GM21825 (cell line): ENCODE measurements at regions not wholly inside any gene's neighbourhood (a gene's known extent, or its start where the extent isn't known, plus 50 kb on each side); places are given as distances from the start of the nearest gene placed in this dataset.
"Not testable (repeated sequence)": the region's sequence is repeated elsewhere in the genome, so short reads cannot be mapped to it uniquely, and the experiment has no call there.

Experiments used
- ATAC-seq: cut with Tn5 transposase; IDR thresholded peaks from one replicate; pipeline ENCODE4 v1.9.1; 2021; ENCODE audit warnings: mild to moderate bottlenecking, moderate library complexity; ENCODE audit not compliant: unreplicated experiment

GRCh38 chr6:114995526-114995925, 652.7 kb upstream of the HS3ST5 start:
- ATAC-seq = no peak

GRCh38 chr6:114989279-114989964, 646.6 kb upstream of the HS3ST5 start:
- ATAC-seq = peak; percentile 98

- no peak for ATAC-seq
Measured at GRCh38 chr6:114987281-114987680, 644.5 kb upstream of the HS3ST5 start.

GRCh38 chr6:114955363-114955762, 612.5 kb upstream of the HS3ST5 start:
- no peak for ATAC-seq

GRCh38 chr6:114952229-114952628, 609.4 kb upstream of the HS3ST5 start:
- ATAC-seq = no peak

- no peak for ATAC-seq
Measured at GRCh38 chr6:114945392-114945791, 602.6 kb upstream of the HS3ST5 start.

GRCh38 chr6:114941078-114941477, 598.3 kb upstream of the HS3ST5 start:
- no peak for ATAC-seq

- ATAC-seq = no peak
Measured at GRCh38 chr6:114940181-114940580, 597.4 kb upstream of the HS3ST5 start.

GRCh38 chr6:114939630-114940029, 596.8 kb upstream of the HS3ST5 start:
- ATAC-seq = no peak

GRCh38 chr6:114936080-114936479, 593.3 kb upstream of the HS3ST5 start:
- no peak for ATAC-seq

- ATAC-seq = no peak
Measured at GRCh38 chr6:114934079-114934478, 591.3 kb upstream of the HS3ST5 start.

GRCh38 chr6:114928731-114929130, 585.9 kb upstream of the HS3ST5 start:
- ATAC-seq = not testable (repeated sequence)

- ATAC-seq = no peak
Measured at GRCh38 chr6:114906096-114906495, 563.3 kb upstream of the HS3ST5 start.

- no peak for ATAC-seq
Measured at GRCh38 chr6:114897536-114897935, 554.7 kb upstream of the HS3ST5 start.

GRCh38 chr6:114892211-114892610, 549.4 kb upstream of the HS3ST5 start:
- ATAC-seq = no peak

GRCh38 chr6:114888241-114888640, 545.4 kb upstream of the HS3ST5 start:
- no peak for ATAC-seq

GRCh38 chr6:114886670-114887436, 544.0 kb upstream of the HS3ST5 start:
- no peak for ATAC-seq

GRCh38 chr6:114879693-114880092, 536.9 kb upstream of the HS3ST5 start:
- ATAC-seq = no peak

- ATAC-seq = no peak
Measured at GRCh38 chr6:114878091-114878490, 535.3 kb upstream of the HS3ST5 start.

- no peak for ATAC-seq
Measured at GRCh38 chr6:114874410-114874809, 531.6 kb upstream of the HS3ST5 start.

- ATAC-seq = not testable (repeated sequence)
Measured at GRCh38 chr6:114865506-114865905, 522.7 kb upstream of the HS3ST5 start.

- no peak for ATAC-seq
Measured at GRCh38 chr6:114863610-114864009, 520.8 kb upstream of the HS3ST5 start.
